ENCODE measurements at regions not wholly inside any gene's neighbourhood (a gene's known extent, or its start where the extent isn't known, plus 50 kb on each side); places are given as distances from the start of the nearest gene placed in this dataset.
"Not testable (repeated sequence)": the region's sequence is repeated elsewhere in the genome, so short reads cannot be mapped to it uniquely, and the experiment has no call there.

DNA sequence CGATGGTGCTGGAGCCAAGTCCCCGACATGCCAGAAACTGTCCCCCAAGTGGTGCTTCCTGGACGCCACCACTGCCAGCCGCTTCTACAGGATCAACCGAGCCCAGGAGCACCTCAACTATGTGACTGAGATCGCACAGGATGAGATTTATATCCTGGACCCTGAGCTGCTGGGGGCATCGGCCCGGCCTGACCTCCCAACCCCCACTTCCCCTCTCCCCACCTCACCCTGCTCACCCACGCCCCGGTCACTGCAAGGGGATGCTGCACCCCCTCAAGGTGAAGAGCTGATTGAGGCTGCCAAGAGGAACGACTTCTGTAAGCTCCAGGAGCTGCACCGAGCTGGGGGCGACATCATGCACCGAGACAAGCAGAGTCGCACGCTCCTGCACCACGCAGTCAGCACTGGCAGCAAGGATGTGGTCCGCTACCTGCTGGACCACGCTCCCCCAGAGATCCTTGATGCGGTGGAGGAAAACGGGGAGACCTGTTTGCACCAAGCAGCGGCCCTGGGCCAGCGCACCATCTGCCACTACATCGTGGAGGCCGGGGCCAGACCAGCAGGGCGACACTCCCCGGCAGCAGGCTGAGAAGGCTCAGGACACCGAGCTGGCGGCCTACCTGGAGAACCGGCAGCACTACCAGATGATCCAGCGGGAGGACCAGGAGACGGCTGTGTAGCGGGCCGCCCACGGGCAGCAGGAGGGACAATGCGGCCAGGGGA is 91.0 kb downstream of the LACC1 start:
- TF ChIP-seq SUZ12 (IDR thresholded peaks at IDR 0.05; ENCODE audit: extremely low read depth, insufficient read depth, insufficient read length); YY1 (IDR thresholded peaks at IDR 0.05; ENCODE audit: insufficient read depth, insufficient read length): not testable (repeated sequence)
